HL-60 (cell line): ENCODE measurements at regions not wholly inside any gene's neighbourhood (a gene's known extent, or its start where the extent isn't known, plus 50 kb on each side); places are given as distances from the start of the nearest gene placed in this dataset.

Source experiments
- DNase-seq, 2 experiments: peaks; one replicate each; pipeline ENCODE4 v3.0.0-alpha.2; 2010 to 2020; ENCODE audit warnings: low read depth in 1 of 2, low spot score in 1 of 2
- H3K27ac ChIP-seq: fragments of 250-450 bp; sonication (Bioruptor Pico); replicated peaks from 2 replicates; pipeline ENCODE4 v1.5.1; 2020; ENCODE audit warnings: mild to moderate bottlenecking, moderate library complexity
- H3K27me3 ChIP-seq: fragments of 250-450 bp; sonication (Bioruptor Pico); 2 replicates; pipeline ENCODE4 v1.5.1; 2021; ENCODE audit warnings: mild to moderate bottlenecking, moderate library complexity; ENCODE audit not compliant: insufficient read depth, poor library complexity, severe bottlenecking
- H3K4me3 ChIP-seq: replicated peaks from 2 replicates; pipeline ENCODE4 v1.5.1; 2011; ENCODE audit warnings: mild to moderate bottlenecking, control low read depth, low read length; ENCODE audit not compliant: insufficient read depth
- GABPA ChIP-seq: IDR thresholded peaks from 2 replicates; pipeline ENCODE4 v1.6.1; 2012; ENCODE audit warnings: low read depth
- POLR2AphosphoS5 ChIP-seq: IDR thresholded peaks from 2 replicates; pipeline ENCODE4 v1.6.1; 2012; ENCODE audit warnings: low read depth
- SPI1 ChIP-seq: IDR thresholded peaks from 2 replicates; pipeline ENCODE4 v1.6.1; 2012; ENCODE audit warnings: low read depth, mild to moderate bottlenecking, borderline replicate concordance
- TF ChIP-seq, protein P1 (sequence below): IDR thresholded peaks from 2 replicates; pipeline ENCODE4 v1.6.1; 2012; ENCODE audit warnings: low read depth; ENCODE audit not compliant: insufficient replicate concordance
- TF ChIP-seq, protein P2 (sequence below): IDR thresholded peaks from one replicate; pipeline ENCODE4 v1.5.1; 2011; ENCODE audit warnings: low read length, control low read depth, inconsistent platforms; ENCODE audit not compliant: insufficient read depth

GRCh38 chr11:115078461-115079438 is 400.4 kb downstream of the NXPE2 start:
- DNase-seq, result no peak
- H3K27ac ChIP-seq, result no peak overlapping the region
- no peaks in the 10 kb centered on the region for H3K27me3 ChIP-seq
- no peak overlapping the region for H3K4me3 ChIP-seq
- TF ChIP-seq, protein P1, sequence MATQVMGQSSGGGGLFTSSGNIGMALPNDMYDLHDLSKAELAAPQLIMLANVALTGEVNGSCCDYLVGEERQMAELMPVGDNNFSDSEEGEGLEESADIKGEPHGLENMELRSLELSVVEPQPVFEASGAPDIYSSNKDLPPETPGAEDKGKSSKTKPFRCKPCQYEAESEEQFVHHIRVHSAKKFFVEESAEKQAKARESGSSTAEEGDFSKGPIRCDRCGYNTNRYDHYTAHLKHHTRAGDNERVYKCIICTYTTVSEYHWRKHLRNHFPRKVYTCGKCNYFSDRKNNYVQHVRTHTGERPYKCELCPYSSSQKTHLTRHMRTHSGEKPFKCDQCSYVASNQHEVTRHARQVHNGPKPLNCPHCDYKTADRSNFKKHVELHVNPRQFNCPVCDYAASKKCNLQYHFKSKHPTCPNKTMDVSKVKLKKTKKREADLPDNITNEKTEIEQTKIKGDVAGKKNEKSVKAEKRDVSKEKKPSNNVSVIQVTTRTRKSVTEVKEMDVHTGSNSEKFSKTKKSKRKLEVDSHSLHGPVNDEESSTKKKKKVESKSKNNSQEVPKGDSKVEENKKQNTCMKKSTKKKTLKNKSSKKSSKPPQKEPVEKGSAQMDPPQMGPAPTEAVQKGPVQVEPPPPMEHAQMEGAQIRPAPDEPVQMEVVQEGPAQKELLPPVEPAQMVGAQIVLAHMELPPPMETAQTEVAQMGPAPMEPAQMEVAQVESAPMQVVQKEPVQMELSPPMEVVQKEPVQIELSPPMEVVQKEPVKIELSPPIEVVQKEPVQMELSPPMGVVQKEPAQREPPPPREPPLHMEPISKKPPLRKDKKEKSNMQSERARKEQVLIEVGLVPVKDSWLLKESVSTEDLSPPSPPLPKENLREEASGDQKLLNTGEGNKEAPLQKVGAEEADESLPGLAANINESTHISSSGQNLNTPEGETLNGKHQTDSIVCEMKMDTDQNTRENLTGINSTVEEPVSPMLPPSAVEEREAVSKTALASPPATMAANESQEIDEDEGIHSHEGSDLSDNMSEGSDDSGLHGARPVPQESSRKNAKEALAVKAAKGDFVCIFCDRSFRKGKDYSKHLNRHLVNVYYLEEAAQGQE, result no peak
- TF ChIP-seq POLR2AphosphoS5 (no peak), GABPA (no peak), SPI1 (no peak)
- TF ChIP-seq, protein P2, sequence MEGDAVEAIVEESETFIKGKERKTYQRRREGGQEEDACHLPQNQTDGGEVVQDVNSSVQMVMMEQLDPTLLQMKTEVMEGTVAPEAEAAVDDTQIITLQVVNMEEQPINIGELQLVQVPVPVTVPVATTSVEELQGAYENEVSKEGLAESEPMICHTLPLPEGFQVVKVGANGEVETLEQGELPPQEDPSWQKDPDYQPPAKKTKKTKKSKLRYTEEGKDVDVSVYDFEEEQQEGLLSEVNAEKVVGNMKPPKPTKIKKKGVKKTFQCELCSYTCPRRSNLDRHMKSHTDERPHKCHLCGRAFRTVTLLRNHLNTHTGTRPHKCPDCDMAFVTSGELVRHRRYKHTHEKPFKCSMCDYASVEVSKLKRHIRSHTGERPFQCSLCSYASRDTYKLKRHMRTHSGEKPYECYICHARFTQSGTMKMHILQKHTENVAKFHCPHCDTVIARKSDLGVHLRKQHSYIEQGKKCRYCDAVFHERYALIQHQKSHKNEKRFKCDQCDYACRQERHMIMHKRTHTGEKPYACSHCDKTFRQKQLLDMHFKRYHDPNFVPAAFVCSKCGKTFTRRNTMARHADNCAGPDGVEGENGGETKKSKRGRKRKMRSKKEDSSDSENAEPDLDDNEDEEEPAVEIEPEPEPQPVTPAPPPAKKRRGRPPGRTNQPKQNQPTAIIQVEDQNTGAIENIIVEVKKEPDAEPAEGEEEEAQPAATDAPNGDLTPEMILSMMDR, result no peak

DNA sequence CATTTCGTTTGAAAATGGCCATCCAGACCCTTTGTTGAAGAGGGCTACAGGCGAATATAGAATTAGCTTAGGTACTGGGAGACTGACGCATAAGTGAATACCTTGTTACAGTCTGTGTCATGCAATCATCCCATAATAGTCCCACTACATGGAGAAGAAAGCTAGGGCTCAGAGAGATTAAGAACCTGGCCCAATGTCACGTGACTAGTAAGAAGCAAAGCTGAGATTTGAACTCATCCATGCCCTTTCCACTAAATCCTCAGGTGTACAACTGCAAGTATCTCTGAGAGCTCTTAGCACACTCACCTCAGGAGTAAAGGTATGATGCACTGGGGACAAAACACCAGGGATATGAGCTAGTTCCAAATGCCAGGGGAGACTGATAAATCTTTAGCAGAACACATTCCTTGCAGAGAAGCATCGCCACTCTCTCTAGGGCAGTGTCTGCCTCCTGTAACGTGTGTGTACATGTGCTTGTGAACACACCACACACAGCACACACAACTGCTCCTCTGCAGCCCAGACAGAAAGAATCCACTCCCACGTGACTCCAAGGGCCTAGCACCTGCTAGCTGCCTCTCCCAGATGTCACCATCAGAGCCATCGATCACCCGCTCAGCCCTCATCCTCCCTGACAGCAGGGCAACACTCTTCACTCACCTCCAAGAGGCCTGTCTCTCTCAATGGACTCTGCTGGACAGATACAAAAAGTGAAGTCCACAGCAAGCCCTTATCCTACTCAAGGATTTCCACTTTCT is 402.8 kb downstream of the NXPE2 start:
- no peak for DNase-seq
- H3K4me3 ChIP-seq, result no peak overlapping the region
- no peaks in the 10 kb centered on the region for H3K27me3 ChIP-seq
- TF ChIP-seq, protein P2, result no peak
- TF ChIP-seq GABPA (no peak), POLR2AphosphoS5 (no peak), SPI1 (no peak)
- TF ChIP-seq, protein P1, result no peak
- H3K27ac ChIP-seq, result no peak overlapping the region

DNA sequence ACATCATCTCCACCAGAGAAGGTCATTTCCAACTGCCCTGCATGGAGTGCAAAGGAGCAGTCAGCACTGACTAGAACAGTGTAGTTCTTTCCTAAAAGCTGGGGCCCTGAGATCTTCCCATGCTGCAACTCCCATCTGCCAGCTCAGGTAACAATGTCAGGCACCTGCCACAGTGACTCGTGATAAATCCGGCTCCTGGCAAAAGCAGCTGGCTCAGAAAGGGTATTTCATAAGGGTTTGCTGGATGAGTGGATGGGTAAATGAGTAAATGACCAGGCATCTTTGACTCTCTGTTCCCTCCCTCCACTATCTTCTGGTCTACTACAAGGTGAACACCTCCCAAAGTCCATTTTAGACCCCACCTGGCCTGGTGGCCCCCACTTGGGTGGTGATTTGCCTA is 403.6 kb downstream of the NXPE2 start:
- no peak for DNase-seq

More for the DNA sequence above, 403.6 kb downstream of the NXPE2 start:
- Histone ChIP-seq H3K4me3 (no peak overlapping the region), H3K27me3 (no peaks in the 10 kb centered on the region), H3K27ac (no peak overlapping the region)
- no peak for TF ChIP-seq SPI1
- TF ChIP-seq GABPA, result no peak
- TF ChIP-seq, protein P2, result no peak
- TF ChIP-seq, protein P1, result no peak
